ENCODE measurements at regions not wholly inside any gene's neighbourhood (a gene's known extent, or its start where the extent isn't known, plus 50 kb on each side); places are given as distances from the start of the nearest gene placed in this dataset.

GRCh38 chr1:56235909-56236510 lies 343.4 kb downstream of the PLPP3 start:
- in situ Hi-C loops (cut with HindIII; ENCODE audit: low sequenced_read_pairs), result no loop called here

GRCh38 chr1:56229186-56229585 lies 350.2 kb downstream of the PLPP3 start:
- in situ Hi-C loops (cut with HindIII; ENCODE audit: low sequenced_read_pairs), result no loop called here

GRCh38 chr1:56227886-56228285 lies 351.5 kb downstream of the PLPP3 start:
- in situ Hi-C loops (cut with HindIII; ENCODE audit: low sequenced_read_pairs), result no loop called here

- in situ Hi-C loops (cut with HindIII; ENCODE audit: low sequenced_read_pairs), result no loop called here
These were observed 352.0 kb downstream of the PLPP3 start for GRCh38 chr1:56227401-56227800.

- in situ Hi-C loops (cut with HindIII; ENCODE audit: low sequenced_read_pairs), result no loop called here
These were observed 353.2 kb downstream of the PLPP3 start for GRCh38 chr1:56225964-56226815.

- in situ Hi-C loops (cut with HindIII; ENCODE audit: low sequenced_read_pairs), result no loop called here
These were observed 355.4 kb downstream of the PLPP3 start for GRCh38 chr1:56223968-56224367.

GRCh38 chr1:56222914-56223540 lies 356.3 kb downstream of the PLPP3 start:
- in situ Hi-C loops (cut with HindIII; ENCODE audit: low sequenced_read_pairs), result no loop called here

- in situ Hi-C loops (cut with HindIII; ENCODE audit: low sequenced_read_pairs), result no loop called here
These were observed 359.3 kb downstream of the PLPP3 start for GRCh38 chr1:56220021-56220420.

- in situ Hi-C loops (cut with HindIII; ENCODE audit: low sequenced_read_pairs), result no loop called here
These were observed 361.3 kb downstream of the PLPP3 start for GRCh38 chr1:56218023-56218422.

- in situ Hi-C loops (cut with HindIII; ENCODE audit: low sequenced_read_pairs), result no loop called here
These were observed 363.1 kb downstream of the PLPP3 start for GRCh38 chr1:56216218-56216617.

- in situ Hi-C loops (cut with HindIII; ENCODE audit: low sequenced_read_pairs), result no loop called here
These were observed 363.6 kb downstream of the PLPP3 start for GRCh38 chr1:56215771-56216170.

GRCh38 chr1:56215086-56215485 lies 364.3 kb downstream of the PLPP3 start:
- in situ Hi-C loops (cut with HindIII; ENCODE audit: low sequenced_read_pairs), result no loop called here

GRCh38 chr1:56213068-56213467 lies 366.3 kb downstream of the PLPP3 start:
- in situ Hi-C loops (cut with HindIII; ENCODE audit: low sequenced_read_pairs), result no loop called here

- in situ Hi-C loops (cut with HindIII; ENCODE audit: low sequenced_read_pairs), result no loop called here
These were observed 367.2 kb downstream of the PLPP3 start for GRCh38 chr1:56212143-56212542.

- in situ Hi-C loops (cut with HindIII; ENCODE audit: low sequenced_read_pairs), result no loop called here
These were observed 373.0 kb downstream of the PLPP3 start for GRCh38 chr1:56206391-56206790.

- in situ Hi-C loops (cut with HindIII; ENCODE audit: low sequenced_read_pairs), result loop anchor here (5.0 kb wide), 1 partner anchor 97 kb away; no protein-coding TSS in a partner anchor
These were observed 375.2 kb downstream of the PLPP3 start for GRCh38 chr1:56204206-56204605.

- in situ Hi-C loops (cut with HindIII; ENCODE audit: low sequenced_read_pairs), result loop anchor here (5.0 kb wide), 1 partner anchor 96 kb away; no protein-coding TSS in a partner anchor
These were observed 376.4 kb downstream of the PLPP3 start for GRCh38 chr1:56202796-56203492.

GRCh38 chr1:56202186-56202585 lies 377.2 kb downstream of the PLPP3 start:
- in situ Hi-C loops (cut with HindIII; ENCODE audit: low sequenced_read_pairs), result loop anchor here (5.0 kb wide), 1 partner anchor 95 kb away; no protein-coding TSS in a partner anchor

GRCh38 chr1:56200896-56201295 lies 378.5 kb downstream of the PLPP3 start:
- in situ Hi-C loops (cut with HindIII; ENCODE audit: low sequenced_read_pairs), result loop anchor here (5.0 kb wide), 1 partner anchor 94 kb away; no protein-coding TSS in a partner anchor

GRCh38 chr1:56200442-56200841 lies 378.9 kb downstream of the PLPP3 start:
- in situ Hi-C loops (cut with HindIII; ENCODE audit: low sequenced_read_pairs), result loop anchor here (5.0 kb wide), 1 partner anchor 93 kb away; no protein-coding TSS in a partner anchor

- in situ Hi-C loops (cut with HindIII; ENCODE audit: low sequenced_read_pairs), result loop anchor here (5.0 to 25.0 kb wide), 2 partner anchors 93 to 362 kb away; no protein-coding TSS in a partner anchor
These were observed 379.4 kb downstream of the PLPP3 start for GRCh38 chr1:56199956-56200355.

All from endothelial cell of hepatic sinusoid (primary cell).